ENCODE measurements at regions not wholly inside any gene's neighbourhood (a gene's known extent, or its start where the extent isn't known, plus 50 kb on each side); places are given as distances from the start of the nearest gene placed in this dataset.

- TF ChIP-seq POLR2AphosphoS5 (IDR thresholded peaks at IDR 0.05; ENCODE audit: low read depth, low read length) (no peak), TAF1 (IDR thresholded peaks at IDR 0.05; ENCODE audit: borderline replicate concordance, insufficient read depth, low read length) (no peak), REST (IDR thresholded peaks at IDR 0.05; ENCODE audit: insufficient read depth in 1 of 2, low read depth in 2 of 2, low read length in 2 of 2) (no peak), SIN3A (IDR thresholded peaks at IDR 0.05; ENCODE audit: borderline replicate concordance, insufficient read depth, low read length) (no peak), FOXP2 (optimal IDR thresholded peaks at IDR 0.05; ENCODE audit: borderline replicate concordance, extremely low read depth, extremely low read length, insufficient read depth) (no peak)
These were observed 429.3 kb upstream of the PDZRN3 start for GRCh38 chr3:74053970-74054516.

DNA sequence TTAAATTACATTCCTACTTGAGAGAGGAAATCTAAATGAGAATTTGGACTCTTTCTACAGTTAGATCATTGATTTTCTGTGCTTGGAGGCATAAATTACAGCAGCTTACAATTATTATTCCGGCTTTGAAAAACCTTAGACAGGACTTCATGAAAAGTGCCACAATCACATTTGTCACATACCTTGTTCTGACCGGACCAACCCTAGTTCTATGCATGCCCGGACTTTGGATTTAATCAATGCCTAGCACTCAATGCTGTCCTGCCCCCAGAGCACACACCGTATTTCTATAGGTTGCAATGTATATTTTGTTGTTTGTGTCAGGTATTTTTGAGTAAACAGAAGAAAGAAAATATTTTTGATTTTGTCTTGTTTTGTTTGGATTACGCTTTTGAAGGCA, 424.7 kb upstream of the PDZRN3 start:
- no peak for TF ChIP-seq REST (IDR thresholded peaks at IDR 0.05; ENCODE audit: insufficient read depth in 1 of 2, low read depth in 2 of 2, low read length in 2 of 2)
- TF ChIP-seq TAF1 (IDR thresholded peaks at IDR 0.05; ENCODE audit: borderline replicate concordance, insufficient read depth, low read length): no peak
- TF ChIP-seq FOXP2 (optimal IDR thresholded peaks at IDR 0.05; ENCODE audit: borderline replicate concordance, extremely low read depth, extremely low read length, insufficient read depth): no peak
- TF ChIP-seq POLR2AphosphoS5 (IDR thresholded peaks at IDR 0.05; ENCODE audit: low read depth, low read length): no peak
- TF ChIP-seq SIN3A (IDR thresholded peaks at IDR 0.05; ENCODE audit: borderline replicate concordance, insufficient read depth, low read length): no peak

- TF ChIP-seq REST (IDR thresholded peaks at IDR 0.05; ENCODE audit: insufficient read depth in 1 of 2, low read depth in 2 of 2, low read length in 2 of 2) (no peak), TAF1 (IDR thresholded peaks at IDR 0.05; ENCODE audit: borderline replicate concordance, insufficient read depth, low read length) (no peak), FOXP2 (optimal IDR thresholded peaks at IDR 0.05; ENCODE audit: borderline replicate concordance, extremely low read depth, extremely low read length, insufficient read depth) (no peak), SIN3A (IDR thresholded peaks at IDR 0.05; ENCODE audit: borderline replicate concordance, insufficient read depth, low read length) (no peak), POLR2AphosphoS5 (IDR thresholded peaks at IDR 0.05; ENCODE audit: low read depth, low read length) (no peak)
These were observed 424.0 kb upstream of the PDZRN3 start for GRCh38 chr3:74048699-74049098.

- no peak for TF ChIP-seq FOXP2 (optimal IDR thresholded peaks at IDR 0.05; ENCODE audit: borderline replicate concordance, extremely low read depth, extremely low read length, insufficient read depth)
- TF ChIP-seq REST (IDR thresholded peaks at IDR 0.05; ENCODE audit: insufficient read depth in 1 of 2, low read depth in 2 of 2, low read length in 2 of 2): no peak
- TF ChIP-seq SIN3A (IDR thresholded peaks at IDR 0.05; ENCODE audit: borderline replicate concordance, insufficient read depth, low read length): no peak
- no peak for TF ChIP-seq TAF1 (IDR thresholded peaks at IDR 0.05; ENCODE audit: borderline replicate concordance, insufficient read depth, low read length)
- TF ChIP-seq POLR2AphosphoS5 (IDR thresholded peaks at IDR 0.05; ENCODE audit: low read depth, low read length): no peak
These were observed 420.3 kb upstream of the PDZRN3 start for GRCh38 chr3:74045000-74045399.

Data from PFSK-1 (cell line).